ENCODE measurements at regions not wholly inside any gene's neighbourhood (a gene's known extent, or its start where the extent isn't known, plus 50 kb on each side); places are given as distances from the start of the nearest gene placed in this dataset.

GRCh38 chr18:44179693-44180092, 501.0 kb upstream of the SETBP1 start:
- FAIRE-seq (no peak), DNase-seq (ENCODE audit: insufficient read length) (no peak)
- no peak for TF ChIP-seq TAF1 (IDR thresholded peaks at IDR 0.05; ENCODE audit: borderline replicate concordance, low read depth, low read length)
- TF ChIP-seq POLR2A (IDR thresholded peaks at IDR 0.05; ENCODE audit: low read depth, low read length) = no peak
- TF ChIP-seq POLR2AphosphoS5 (IDR thresholded peaks at IDR 0.05; ENCODE audit: low read depth, low read length) = no peak

DNA sequence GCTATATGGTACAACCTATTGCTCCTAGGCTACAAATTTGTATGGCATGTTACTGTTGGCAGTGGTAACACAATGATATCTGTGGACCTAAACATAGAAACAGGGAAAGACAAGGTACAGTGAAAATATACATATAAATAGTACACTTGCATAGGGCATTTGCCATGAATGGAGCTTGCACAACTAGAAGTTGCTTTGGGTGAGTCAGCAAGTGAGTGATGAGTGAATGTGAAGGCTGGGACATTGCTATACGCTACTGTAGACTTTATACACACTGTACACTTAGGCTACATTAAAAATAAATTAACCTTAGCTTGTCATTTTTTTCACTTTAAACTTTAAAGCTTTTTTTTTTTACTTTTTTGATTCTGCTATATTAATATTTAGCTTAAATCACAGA, 500.0 kb upstream of the SETBP1 start:
- no peak for DNase-seq (ENCODE audit: insufficient read length)
- no peak for FAIRE-seq
- no peak for TF ChIP-seq POLR2A (IDR thresholded peaks at IDR 0.05; ENCODE audit: low read depth, low read length)
- TF ChIP-seq TAF1 (IDR thresholded peaks at IDR 0.05; ENCODE audit: borderline replicate concordance, low read depth, low read length) = no peak
- no peak for TF ChIP-seq POLR2AphosphoS5 (IDR thresholded peaks at IDR 0.05; ENCODE audit: low read depth, low read length)

DNA sequence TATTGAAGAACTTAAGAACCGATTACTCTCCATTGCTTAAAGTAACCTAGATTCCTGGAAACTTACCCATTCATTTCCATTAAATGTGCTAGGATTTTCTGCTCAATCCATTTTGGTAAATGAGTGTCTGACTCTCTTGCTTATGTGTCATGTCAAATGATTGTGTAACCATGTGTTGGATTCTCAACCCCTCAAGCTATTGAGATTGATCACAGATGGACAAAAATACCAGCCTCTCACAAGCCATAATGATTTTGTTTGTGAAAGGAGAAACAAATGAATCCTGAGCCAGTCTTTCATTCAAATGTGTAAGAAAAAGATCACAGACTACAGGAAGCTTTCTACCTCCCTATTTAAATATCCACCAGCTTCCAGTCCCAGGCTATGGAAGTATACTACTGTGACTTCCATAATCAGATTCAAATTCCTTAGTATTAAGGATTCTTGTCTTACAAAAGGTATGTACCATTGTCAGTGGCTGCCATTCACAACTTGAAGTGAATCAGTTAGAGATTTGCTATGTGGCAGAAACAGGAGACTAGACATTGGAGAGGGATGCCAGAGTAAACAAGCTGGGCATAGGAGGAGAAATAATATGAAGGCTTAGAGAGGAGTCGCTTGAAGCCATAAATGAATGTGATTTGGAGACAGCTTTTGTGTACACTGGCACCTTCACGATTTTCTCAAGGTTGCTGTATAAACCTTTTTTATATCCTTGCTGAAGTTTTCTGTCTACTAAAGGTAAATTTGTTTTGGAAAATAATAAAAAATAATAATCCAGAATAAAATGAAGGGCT, 498.5 kb upstream of the SETBP1 start:
- FAIRE-seq (no peak), DNase-seq (ENCODE audit: insufficient read length) (no peak)
- no peak for TF ChIP-seq POLR2AphosphoS5 (IDR thresholded peaks at IDR 0.05; ENCODE audit: low read depth, low read length)
- TF ChIP-seq POLR2A (IDR thresholded peaks at IDR 0.05; ENCODE audit: low read depth, low read length) = no peak
- no peak for TF ChIP-seq TAF1 (IDR thresholded peaks at IDR 0.05; ENCODE audit: borderline replicate concordance, low read depth, low read length)

- no peak for DNase-seq (ENCODE audit: insufficient read length)
- no peak for FAIRE-seq
Measured at GRCh38 chr18:44186001-44186400, 494.7 kb upstream of the SETBP1 start.

DNA sequence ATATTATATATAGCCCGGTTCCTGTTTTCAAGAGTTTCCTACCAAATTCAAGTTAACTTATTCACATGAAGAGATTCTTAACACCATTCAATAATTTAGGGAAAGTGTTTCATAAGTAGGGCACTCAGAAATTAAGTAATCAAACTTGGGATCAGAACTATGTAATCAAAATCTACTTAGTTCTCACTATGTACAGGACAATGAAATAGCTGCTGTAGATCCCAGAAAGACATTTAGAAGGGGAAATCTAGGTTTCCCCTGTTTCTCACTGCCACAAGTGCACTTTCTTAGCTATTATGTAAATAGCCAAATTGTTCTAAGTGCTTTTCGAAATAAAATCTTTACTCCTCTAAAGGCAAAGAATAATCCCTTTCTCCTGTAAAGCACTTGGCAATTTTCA, 493.6 kb upstream of the SETBP1 start:
- no peak for FAIRE-seq
- DNase-seq (ENCODE audit: insufficient read length) = no peak
- no peak for TF ChIP-seq POLR2A (IDR thresholded peaks at IDR 0.05; ENCODE audit: low read depth, low read length)
- TF ChIP-seq POLR2AphosphoS5 (IDR thresholded peaks at IDR 0.05; ENCODE audit: low read depth, low read length) = no peak
- no peak for TF ChIP-seq TAF1 (IDR thresholded peaks at IDR 0.05; ENCODE audit: borderline replicate concordance, low read depth, low read length)

More at GRCh38 chr18:44186001-44186400, 494.7 kb upstream of the SETBP1 start:
- TF ChIP-seq TAF1 (IDR thresholded peaks at IDR 0.05; ENCODE audit: borderline replicate concordance, low read depth, low read length) = no peak
- no peak for TF ChIP-seq POLR2A (IDR thresholded peaks at IDR 0.05; ENCODE audit: low read depth, low read length)
- no peak for TF ChIP-seq POLR2AphosphoS5 (IDR thresholded peaks at IDR 0.05; ENCODE audit: low read depth, low read length)

- DNase-seq (ENCODE audit: insufficient read length) = no peak
- no peak for FAIRE-seq
- no peak for TF ChIP-seq POLR2A (IDR thresholded peaks at IDR 0.05; ENCODE audit: low read depth, low read length)
- no peak for TF ChIP-seq POLR2AphosphoS5 (IDR thresholded peaks at IDR 0.05; ENCODE audit: low read depth, low read length)
- TF ChIP-seq TAF1 (IDR thresholded peaks at IDR 0.05; ENCODE audit: borderline replicate concordance, low read depth, low read length) = no peak
Measured at GRCh38 chr18:44195394-44196140, 485.1 kb upstream of the SETBP1 start.

- TF ChIP-seq TAF1 (IDR thresholded peaks at IDR 0.05; ENCODE audit: borderline replicate concordance, low read depth, low read length) (no peak), POLR2AphosphoS5 (IDR thresholded peaks at IDR 0.05; ENCODE audit: low read depth, low read length) (no peak), POLR2A (IDR thresholded peaks at IDR 0.05; ENCODE audit: low read depth, low read length) (no peak)
- DNase-seq (ENCODE audit: insufficient read length) = no peak
- FAIRE-seq = no peak
Measured at GRCh38 chr18:44197832-44198611, 482.7 kb upstream of the SETBP1 start.

GRCh38 chr18:44198612-44199284, 481.9 kb upstream of the SETBP1 start:
- DNase-seq (ENCODE audit: insufficient read length) = no peak
- no peak for TF ChIP-seq POLR2A (IDR thresholded peaks at IDR 0.05; ENCODE audit: low read depth, low read length)
- TF ChIP-seq TAF1 (IDR thresholded peaks at IDR 0.05; ENCODE audit: borderline replicate concordance, low read depth, low read length) = no peak
- TF ChIP-seq POLR2AphosphoS5 (IDR thresholded peaks at IDR 0.05; ENCODE audit: low read depth, low read length) = no peak
- FAIRE-seq = no peak

- no peak for DNase-seq (ENCODE audit: insufficient read length)
- no peak for TF ChIP-seq POLR2AphosphoS5 (IDR thresholded peaks at IDR 0.05; ENCODE audit: low read depth, low read length)
- TF ChIP-seq TAF1 (IDR thresholded peaks at IDR 0.05; ENCODE audit: borderline replicate concordance, low read depth, low read length) = no peak
- TF ChIP-seq POLR2A (IDR thresholded peaks at IDR 0.05; ENCODE audit: low read depth, low read length) = no peak
- no peak for FAIRE-seq
Measured at GRCh38 chr18:44213293-44213692, 467.4 kb upstream of the SETBP1 start.

DNA sequence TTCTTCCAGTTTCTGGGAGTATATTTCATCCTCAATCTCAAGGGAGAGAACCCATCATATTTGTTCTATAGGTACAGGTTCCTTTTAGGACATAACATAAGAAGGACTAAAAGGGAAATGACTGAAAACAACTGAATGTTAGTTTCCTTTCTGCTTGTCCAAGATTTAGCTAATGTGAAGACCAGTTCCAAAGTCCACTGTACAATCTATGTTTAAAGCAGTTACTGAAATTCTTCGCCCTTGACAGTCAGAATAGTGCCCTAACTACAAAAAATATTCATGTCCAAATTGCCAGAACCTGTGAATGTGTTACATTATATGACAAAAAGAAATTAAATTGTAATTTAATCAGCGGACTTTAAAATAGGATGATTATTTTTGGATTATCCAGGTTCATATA, 466.3 kb upstream of the SETBP1 start:
- DNase-seq (ENCODE audit: insufficient read length) (no peak), FAIRE-seq (no peak)
- TF ChIP-seq POLR2AphosphoS5 (IDR thresholded peaks at IDR 0.05; ENCODE audit: low read depth, low read length) = no peak
- no peak for TF ChIP-seq POLR2A (IDR thresholded peaks at IDR 0.05; ENCODE audit: low read depth, low read length)
- TF ChIP-seq TAF1 (IDR thresholded peaks at IDR 0.05; ENCODE audit: borderline replicate concordance, low read depth, low read length) = no peak

GRCh38 chr18:44216169-44216568, 464.5 kb upstream of the SETBP1 start:
- no peak for DNase-seq (ENCODE audit: insufficient read length)
- TF ChIP-seq TAF1 (IDR thresholded peaks at IDR 0.05; ENCODE audit: borderline replicate concordance, low read depth, low read length) = no peak
- no peak for TF ChIP-seq POLR2A (IDR thresholded peaks at IDR 0.05; ENCODE audit: low read depth, low read length)
- no peak for TF ChIP-seq POLR2AphosphoS5 (IDR thresholded peaks at IDR 0.05; ENCODE audit: low read depth, low read length)
- FAIRE-seq = no peak
